CD4-positive, alpha-beta T cell treated with Interleukin-15 for 1 hour (primary cell): ENCODE measurements at regions not wholly inside any gene's neighbourhood (a gene's known extent, or its start where the extent isn't known, plus 50 kb on each side); places are given as distances from the start of the nearest gene placed in this dataset.
A peak's percentile ranks its signal among the peaks of the same experiment; 100 is the strongest.
"Not testable (repeated sequence)": the region's sequence is repeated elsewhere in the genome, so short reads cannot be mapped to it uniquely, and the experiment has no call there.

ENCODE experiments used
- DNase-seq: peaks from one replicate; pipeline ENCODE4 v3.0.0-alpha.2; 2020

DNA sequence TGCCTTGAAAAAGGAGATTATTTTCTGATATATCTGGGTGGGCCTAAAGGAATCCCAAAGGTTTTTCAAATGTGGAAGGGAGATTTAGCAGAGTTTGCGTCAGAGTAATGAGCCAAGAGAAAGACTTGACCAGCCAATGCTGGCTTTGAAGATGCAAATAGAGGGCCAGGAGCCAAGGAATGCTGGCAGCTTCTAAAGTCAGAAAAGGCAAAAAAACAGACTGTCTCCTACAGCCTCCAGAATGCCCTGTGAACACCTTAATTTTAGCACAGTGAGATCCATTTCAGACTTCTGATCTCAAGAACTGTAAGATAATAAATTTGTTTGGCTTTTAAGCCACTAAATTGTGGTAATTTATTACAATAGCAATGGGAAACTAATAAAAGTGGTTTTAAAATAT, 122.6 kb upstream of the FREM1 start:
- no peak for DNase-seq

DNA sequence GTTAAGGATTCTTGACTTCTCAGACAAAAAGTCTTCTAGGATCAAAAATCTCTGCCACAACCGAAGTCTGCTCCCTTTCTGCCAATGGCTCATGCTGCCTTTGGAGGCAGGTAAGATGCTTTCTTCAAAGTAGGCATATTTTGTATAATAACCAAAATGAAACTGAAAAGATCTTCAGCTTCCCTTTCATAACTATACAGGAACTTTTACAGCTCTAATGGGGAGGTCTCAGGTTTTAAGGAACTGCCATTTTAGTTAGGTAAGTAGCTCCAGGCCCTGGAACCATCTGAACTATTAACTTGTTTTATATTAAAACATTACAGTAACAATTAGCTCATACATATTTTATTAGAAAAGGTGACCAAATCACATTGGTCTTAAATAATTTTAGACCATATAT, 110.9 kb upstream of the FREM1 start:
- DNase-seq = no peak

DNA sequence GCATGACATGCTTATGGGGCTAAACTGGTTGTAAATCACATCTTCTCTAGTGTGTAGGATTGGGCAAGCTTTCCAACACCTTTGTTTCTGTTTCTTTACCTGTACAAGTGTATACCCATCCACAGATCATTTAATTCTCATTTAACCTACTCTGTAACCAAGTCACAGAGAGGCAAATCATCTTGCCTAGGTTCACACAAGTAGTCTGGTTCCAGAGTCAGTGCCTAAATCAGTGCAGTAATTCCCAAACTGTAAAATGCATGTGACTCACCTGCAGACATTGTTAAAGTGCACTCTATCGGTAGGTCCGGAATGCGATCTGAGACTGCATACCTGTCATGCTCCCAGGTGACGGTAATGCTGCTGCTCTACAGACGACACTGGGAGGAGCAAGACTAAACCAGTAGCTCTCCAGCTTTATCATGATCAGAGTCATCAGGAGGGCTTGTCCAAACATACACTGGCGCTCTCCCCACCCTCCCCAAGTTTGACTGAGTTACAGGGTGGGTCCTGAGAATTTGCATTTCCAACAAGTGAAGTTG, 107.9 kb upstream of the FREM1 start:
- DNase-seq = no peak

DNA sequence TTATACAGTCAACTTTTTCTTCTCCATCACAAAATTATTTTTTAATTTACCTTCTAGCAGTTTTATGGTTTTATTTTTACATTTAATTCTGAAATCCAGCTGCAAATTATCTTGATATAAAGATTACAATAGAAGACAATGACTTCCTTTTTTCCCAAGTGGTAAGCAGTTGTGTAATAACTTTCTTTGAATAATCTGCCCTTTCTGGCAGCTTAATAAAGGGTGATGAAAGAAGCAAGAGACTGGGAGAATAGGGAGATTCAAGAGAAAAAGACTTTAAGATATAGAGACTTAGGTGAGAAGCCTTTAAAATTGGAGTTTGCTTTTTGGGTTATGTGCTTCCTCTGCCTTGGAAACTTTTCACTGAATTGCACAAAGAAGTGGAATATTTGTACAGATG, 100.4 kb upstream of the FREM1 start:
- DNase-seq = no peak

DNA sequence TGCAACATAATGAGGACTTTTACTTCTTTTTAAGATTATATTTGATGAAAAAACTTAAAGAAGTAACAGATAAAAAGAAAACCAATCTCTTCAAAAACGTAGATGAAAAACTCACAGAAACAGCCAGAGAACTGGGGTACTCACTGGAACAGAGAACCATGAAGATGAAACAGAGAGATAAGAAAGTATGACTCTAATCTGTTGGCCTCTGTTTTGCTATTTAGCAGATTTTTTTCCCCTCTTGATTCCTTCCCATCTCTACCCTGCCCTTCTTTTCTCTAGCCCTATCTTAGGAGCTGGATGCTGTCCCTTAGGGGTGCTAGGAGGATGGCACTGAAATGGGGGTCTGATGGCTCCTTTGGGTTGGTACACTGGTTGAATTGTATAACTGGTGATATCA, 97.5 kb upstream of the FREM1 start:
- no peak for DNase-seq

DNA sequence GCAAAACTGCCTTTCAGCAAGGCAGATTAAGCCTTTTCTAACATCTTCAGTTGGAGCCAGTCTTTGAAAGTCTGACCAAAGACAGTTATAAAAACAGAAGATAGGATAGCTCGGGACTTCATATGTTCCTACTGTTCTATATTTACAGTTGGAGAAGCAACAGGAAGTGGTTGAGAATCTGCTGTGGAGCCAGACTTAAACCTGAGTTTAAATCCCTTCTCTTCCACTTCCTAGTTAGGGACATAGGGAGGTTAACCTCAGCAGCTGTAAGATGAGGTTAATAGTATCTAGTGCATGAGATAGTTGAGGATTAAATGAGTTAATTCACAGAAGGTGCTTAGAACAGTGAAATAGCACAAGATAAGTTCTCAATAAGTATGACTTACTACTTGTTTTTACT, 84.5 kb upstream of the FREM1 start:
- DNase-seq = no peak

DNA sequence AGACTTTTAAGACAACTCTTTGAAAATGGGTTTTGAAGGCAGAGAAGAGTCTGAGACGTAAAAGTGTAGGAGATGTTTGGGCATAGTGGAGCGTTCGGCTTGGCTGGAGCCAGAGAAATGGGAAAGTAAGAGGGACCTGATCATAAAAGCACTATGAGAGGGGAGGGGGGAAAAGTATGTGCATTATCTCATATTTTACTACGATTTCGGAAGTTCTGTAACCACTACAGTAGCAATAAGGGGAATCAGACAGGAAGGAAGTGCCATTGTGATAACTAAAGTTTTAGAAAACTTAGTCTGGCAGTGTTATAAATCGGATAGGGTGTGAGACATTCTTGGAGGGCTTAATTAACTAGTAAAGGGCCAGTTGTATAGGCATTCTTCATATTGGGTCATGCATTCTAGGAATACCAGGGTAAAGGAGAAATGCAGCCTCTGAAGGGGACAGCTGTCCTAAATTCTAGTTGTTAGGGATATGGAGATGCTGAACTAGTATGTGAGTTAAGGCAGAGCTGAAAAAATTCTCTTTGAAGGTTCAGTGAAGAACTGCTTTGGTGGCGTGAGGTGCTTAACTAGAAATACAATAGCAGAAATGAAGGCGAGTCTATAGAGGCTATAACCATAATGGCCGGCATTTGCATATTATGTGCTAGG, 83.8 kb upstream of the FREM1 start:
- DNase-seq = no peak

DNA sequence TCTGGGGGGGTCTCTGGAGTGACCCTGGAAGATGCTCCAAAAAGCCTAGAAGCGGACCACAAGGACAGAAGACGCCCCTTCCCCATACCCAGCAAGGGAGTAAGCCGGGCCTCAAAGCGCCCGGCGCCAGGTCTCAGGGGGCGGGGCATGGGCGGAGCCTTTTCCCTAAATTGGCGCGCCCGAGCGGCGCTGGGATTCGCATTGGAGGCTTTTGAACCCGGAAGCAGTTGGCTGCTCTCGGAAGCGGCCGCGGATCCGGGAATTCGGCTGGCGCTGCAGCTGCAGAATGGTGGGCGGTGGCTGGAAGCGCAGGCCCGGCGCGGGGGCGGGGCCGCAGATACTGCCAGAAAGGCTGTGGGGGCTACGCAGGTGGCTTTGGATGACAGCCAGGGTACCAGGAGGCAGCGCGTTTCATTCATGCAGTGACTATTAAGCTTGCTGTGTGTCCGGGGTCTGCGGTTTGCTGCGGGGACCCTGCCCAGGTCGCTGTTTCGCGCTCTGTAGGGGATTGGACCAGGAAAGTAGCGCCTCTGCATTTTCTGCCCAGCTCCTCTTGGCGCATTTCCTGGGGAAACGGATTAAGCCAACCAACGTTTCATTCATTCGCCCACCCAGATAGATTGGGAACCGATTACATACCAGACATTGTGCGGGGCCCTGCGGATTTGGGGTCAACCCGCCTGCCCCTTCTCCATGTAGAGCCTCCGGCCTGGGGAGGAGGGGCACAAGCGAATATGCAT, 83.0 kb upstream of the FREM1 start:
- DNase-seq = peak; percentile 20

DNA sequence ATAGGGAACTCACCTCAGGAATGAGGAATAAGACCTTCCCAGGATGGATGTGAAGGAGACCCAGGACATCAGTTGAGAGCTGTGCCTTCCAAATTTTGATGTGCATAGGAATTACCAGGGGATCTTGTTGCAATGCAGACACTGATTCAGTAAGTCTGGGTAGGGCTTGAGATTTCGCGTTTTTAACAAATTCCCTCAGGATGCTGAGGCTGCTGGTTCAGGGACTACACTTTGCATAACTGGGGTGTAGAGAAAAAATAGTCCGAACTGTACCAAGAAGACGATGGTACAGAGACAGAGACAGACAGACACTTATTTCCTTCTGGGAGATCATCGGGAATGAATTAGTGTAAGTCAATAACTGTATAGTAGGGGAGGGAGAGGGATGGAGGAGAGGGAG, 82.3 kb upstream of the FREM1 start:
- DNase-seq = no peak

DNA sequence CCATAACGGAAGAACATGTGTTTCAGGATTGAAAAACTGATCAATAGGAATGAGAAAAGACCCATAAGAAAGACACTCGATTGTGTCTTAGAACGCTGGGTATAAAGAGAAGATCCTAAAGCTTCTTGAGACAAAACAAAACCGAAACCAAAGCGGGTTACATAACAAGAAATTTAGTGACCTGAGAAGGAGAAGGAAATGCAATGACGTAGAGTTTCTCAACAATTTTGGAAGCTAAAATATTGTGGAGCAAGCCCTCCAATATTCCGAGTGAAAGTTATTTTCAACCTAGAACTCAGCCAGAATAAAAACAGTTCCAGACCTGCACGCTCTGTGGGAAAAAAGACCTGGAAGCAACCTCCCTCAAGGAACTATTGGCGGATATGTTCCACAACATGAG, 81.9 kb upstream of the FREM1 start:
- no peak for DNase-seq

DNA sequence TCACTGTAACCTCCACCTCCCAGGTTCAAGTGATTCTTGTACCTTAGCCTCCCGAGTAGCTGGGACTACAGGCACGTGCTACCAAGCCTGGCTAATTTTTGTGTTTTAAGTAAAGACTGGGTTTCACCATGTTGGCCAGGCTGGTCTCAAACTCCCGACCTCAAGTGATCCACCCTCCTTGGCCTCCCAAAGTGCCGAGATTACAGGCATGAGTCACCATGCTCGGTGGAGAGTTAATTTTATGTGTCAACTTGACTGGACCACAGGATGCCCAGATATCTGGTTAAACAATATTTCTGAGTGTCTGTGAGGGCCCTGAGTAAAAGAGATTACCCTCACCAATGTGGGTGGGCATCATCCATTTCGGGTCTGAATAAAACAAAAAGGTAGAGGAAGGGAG, 80.4 kb upstream of the FREM1 start:
- DNase-seq = not testable (repeated sequence)

DNA sequence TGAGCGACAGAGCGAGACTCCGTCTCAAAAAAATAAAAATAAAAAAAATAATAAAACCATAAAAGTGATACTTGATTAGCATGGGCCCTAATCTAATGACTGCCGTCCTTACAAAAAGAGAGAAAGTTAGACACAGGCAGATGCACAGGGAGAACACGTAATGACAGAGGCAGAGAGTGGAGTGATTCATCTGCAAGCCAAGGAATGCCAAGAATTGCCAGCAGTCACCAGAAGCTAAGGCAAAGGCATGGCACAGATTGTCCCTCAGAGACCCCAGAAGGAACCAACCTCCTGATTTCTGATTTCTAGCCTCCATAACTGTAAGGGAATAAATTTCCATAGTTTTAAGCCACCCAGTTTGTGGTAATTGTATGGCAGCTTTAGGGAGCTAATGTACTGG, 79.6 kb upstream of the FREM1 start:
- no peak for DNase-seq

DNA sequence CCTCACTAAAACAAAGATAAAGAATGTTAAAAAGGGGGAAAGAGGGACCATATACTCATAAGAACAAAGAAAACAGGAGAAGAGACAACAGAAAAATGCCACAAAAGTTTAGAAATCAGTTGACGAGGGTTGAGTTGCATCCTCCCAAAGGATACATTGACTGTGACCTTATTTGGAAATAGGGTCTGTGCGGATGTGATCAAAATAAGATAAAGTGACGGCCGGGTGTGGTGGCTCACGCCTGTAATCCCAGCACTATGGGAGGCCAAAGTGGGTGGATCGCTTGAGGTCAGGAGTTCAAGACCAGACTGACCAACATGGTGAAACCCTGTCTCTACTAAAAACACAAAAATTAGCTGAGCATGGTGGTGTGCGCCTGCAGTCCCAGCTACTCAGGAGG, 79.1 kb upstream of the FREM1 start:
- not testable (repeated sequence) for DNase-seq

DNA sequence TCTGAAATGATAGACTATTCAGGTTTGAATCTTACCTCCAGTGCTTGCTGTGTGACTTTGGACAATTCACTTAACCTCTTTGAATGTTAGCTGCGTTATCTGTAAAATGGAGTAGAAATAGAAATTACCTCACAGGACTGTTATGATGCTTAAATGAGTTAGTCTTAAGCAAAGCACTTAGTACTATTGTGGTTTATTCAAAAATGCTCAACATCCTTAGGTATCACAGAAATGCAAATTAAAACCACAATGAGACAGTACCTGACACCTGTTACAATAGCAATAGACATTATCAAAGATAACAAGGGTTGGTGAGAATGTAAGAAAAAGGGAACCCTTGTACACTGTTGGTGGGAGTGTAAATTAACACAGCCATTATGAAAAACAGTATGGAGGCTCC, 77.6 kb upstream of the FREM1 start:
- no peak for DNase-seq

DNA sequence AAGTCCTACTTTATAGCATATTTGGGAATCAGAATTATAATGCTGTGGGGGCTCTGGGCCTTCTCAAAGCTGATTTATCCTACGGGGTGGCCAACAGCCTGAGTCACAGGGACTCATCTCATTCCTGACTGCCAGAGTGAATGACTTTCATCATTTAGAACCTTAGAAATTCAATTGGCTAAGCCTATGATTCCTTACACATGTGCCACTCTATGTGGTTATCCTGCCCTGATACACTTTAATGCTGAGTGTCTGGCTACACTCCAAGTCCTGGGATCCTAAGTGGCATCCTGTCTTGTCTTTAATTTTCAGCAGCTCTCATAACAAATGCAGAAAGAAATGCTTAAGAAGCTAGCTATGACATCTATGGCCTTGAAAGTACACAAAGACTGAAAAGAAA, 75.2 kb upstream of the FREM1 start:
- no peak for DNase-seq

DNA sequence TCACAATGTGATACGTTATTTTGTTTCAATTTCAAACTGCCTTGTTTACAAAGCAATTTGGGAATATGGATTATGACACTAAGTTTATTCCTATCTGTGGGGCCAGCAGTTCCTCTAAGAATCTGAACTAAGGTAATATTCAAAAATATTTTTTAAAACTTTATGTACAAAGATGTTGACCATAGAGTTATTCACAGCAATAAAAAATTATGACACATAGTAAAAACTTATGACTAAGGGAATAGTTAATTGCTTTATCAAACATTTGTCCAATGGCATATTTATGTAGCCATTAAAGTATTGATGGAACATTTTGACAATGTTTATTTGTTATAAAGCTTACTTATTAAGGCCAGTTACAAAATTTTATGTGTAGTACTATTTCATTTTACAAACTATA, 73.4 kb upstream of the FREM1 start:
- no peak for DNase-seq

DNA sequence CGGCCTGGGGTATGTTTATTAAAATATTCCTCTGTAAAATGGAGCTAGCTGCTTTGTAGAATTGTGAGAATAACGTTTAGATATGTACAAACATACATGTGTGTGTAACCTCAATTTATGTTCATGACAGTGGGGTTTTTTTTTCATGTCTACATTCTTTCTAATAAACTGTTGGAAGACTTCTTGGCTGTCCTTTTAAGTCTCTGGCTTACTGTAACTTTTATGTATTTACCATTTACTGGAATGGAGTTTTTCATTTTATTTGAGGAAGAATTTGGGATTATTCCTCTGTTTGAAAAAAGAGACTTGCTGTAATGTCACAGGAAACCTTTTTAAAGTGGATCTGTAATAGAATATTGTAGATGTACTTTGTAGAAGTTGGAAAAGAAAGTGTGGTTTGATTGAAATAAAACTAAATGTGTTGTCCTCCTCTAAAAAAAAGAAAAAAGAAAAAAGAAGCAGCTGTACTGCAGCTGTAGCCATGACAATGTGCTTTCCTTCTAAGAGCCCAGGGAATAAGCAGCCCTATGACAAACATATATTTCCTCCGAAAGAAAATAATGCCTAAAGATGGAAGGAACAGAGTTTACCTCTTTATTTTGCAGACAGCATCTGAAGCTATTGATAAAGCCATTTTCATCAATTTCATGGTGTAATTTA, 71.2 kb upstream of the FREM1 start:
- no peak for DNase-seq

DNA sequence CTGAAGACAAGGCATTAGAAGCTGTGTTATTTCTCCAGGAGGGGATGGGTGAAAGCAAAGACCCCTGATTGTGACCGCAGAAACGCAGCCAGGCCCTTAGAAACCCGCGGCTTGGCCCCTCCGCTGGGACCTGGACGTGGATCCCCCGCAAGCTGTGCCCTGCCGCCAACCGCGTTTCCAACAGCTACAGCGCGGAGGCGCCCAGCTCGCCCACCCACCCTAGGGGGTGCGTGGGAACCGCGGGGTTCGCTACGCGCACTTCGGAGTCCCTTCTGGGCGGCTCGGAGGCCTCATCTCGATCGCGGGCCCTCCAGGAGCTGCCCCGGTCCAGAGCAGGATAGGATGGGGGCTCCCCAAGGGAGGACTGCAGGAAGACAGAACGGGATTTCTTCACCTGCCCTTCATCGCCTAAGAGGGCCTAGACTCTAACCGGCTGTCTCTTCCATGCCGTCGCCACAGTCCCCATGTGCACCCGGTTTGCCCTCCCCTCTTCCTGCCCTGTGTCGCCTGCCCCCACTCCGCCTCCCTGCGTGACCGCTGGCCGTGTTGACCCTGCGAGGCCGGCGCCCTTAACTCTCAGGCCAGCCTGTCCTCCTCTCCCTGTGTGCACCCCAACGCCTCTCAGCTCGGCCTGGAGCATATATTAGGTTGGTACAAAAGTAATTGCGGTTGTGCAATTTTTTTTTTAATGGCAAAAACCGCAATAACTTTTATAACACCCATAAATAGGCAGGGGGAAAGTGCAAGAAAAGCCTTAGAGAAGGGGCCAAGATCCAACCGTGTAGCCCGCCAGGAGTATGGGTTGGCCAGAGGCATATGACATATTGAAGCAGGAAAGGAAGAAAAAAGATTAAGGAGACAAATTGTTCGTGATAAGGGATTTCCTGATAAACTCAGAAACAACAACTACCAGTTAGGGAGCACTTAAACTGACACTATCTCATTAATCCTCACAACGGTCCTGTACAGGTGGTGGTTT, 68.1 kb upstream of the FREM1 start:
- DNase-seq = no peak

DNA sequence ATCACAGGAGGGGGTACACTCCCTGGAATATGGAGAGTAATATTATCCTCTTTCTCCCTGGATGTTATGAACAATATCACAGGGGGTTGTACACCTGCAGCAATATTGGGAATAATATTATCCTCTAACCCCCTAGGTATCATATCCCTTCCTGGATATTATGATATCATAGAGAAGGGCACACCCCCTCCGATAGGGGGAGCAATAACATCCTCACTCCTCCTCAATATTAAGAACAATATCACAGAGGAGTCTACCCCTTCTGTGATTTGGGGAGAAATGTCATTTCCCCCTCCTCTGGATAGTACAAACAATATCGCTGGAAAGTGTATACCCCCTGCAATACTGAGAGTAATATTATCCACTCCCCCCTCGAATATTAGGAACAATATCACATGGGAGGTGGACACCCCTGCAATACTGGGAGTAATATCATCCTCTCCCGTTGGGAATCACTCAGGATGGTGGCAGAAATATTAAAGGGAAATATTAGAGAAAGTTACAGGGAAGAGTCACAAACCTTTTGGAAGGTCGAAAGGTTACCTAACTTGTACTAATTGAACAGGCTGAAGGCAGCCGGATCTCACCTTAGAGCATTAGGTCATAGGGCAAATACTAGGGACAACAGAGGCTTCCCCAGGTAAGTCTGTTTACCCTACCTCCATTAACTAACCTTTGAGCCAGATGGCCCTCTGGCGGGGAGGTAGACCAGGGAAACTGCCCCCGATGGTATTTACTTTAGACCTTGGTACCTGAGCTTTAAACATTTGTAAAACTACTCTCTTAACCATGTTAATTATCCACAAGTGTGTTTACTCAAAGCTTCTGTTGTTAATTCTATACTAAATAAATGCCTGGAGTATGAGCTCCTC, 57.5 kb upstream of the FREM1 start:
- no peak for DNase-seq

DNA sequence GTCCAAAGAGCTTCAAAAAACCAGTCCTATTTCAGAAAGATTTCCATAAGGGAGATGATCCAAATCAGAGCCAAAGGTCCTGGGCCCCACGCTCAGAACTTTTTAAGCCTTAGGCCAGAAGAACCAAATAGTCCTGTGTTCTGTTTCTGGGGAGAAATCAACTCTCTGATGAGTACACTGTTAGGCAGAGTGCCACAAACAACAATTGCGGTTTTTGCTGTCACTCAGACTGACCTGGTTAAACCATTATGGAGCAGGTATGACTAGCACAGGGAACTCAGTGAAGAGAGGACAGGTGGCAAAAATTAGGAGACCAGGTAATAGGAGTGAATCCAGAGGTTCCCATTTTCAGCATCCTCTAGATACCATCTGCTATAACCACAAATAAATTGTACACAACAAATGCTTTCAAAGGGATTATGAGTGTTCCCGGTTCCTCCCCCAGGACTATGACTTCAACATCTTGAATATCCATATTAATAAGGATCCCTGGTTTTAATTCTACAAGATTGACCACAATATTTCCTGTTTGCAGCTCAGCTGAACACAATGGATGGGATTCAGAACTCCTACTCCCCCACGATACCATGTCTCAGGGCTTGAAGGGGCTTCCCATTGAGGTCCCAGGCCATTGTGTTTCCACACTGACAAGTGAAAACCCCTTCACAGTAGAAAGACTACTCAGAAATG, 52.1 kb upstream of the FREM1 start:
- DNase-seq = no peak

DNA sequence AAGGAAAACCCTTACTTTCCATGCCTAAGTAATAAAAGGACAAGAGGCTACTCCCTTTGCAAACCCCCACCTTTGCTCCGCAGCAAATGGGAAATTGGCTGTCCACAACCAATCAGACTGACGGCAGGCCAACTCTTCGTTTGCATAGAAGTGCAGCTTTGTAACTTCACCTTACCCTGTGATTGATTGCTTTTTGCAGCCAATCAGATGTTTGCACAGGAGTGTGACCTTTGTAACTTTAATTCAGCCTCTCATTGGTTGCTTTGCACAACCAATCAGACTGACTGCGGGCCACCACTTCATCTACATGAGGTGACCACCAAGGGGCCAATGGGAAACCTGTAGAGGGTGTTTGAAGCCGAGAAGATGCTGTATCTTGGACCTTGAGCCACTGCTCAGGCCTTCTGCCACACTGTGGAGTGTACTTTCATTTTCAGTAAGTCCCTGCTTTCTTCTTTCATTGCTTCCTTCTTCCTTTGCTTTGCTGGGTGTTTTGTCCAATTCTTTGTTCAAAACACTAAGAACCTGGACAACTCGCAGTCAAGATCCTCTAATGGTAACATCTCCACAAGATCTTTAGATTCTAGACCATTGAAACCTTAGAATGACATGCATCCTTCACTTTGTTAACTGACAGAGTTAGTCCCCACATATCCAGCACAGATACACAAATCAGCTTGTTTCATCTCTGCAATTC, 51.3 kb upstream of the FREM1 start:
- DNase-seq = no peak
